ENCODE measurements at regions not wholly inside any gene's neighbourhood (a gene's known extent, or its start where the extent isn't known, plus 50 kb on each side); places are given as distances from the start of the nearest gene placed in this dataset.

- no peak for TF ChIP-seq CTCF (conservative IDR thresholded peaks at IDR 0.05; ENCODE audit: low read length)
- no peak for TF ChIP-seq EZH2phosphoT487 (IDR thresholded peaks at IDR 0.05; ENCODE audit: borderline replicate concordance)
Measured at GRCh38 chr9:73685786-73686185, 534.1 kb downstream of the ANXA1 start.

All from Loucy (cell line).